COR-L47 (cell line): ENCODE measurements at regions not wholly inside any gene's neighbourhood (a gene's known extent, or its start where the extent isn't known, plus 50 kb on each side); places are given as distances from the start of the nearest gene placed in this dataset.
"Not testable (repeated sequence)": the region's sequence is repeated elsewhere in the genome, so short reads cannot be mapped to it uniquely, and the experiment has no call there.

Experiments used
- DNase-seq: peaks from one replicate; lab custom pipeline; 2025; lab: John Stamatoyannopoulos, UW

- DNase-seq = no peak
These were observed 109.8 kb upstream of the SGK1 start for GRCh38 chr6:134427721-134428120.

GRCh38 chr6:134426623-134427022 is 108.7 kb upstream of the SGK1 start:
- DNase-seq = no peak

DNA sequence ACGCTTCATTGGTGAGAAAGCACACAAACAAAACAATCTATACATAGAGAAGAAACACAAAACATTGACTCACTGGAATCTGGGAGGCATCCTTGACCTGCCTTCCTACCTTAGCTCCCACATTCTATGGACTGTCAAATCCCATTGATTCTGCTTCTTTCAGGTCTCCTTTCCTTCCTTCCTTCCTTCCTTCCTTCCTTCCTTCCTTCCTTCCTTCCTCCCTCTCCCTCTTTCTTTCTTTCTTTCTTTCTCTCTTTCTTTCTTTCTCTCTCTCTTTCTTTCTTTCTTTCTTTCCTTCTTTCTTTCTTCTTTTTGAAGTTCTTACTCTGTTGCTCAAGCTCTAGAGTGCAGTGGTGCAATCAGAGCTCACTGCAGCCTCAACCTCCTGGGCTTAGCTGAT is 108.0 kb upstream of the SGK1 start:
- DNase-seq = not testable (repeated sequence)

- no peak for DNase-seq
These were observed 107.6 kb upstream of the SGK1 start for GRCh38 chr6:134425513-134425912.

DNA sequence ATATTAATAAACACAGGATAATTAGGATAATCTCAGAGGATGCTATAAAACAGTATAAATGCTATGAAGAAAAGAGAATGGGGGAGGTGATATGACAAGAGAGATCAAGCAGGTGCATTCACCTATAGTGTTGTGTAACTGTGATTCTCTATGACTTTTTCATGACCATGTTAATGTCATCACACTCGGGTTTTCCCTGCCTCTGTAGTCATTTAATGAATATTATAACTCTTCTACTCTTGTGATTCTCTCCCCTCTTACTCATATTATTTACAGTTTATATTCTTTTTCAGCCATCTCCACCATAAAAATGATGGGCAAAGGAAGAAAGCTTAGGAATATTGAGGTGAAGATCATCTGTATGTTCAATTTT is 106.9 kb upstream of the SGK1 start:
- DNase-seq = no peak

GRCh38 chr6:134424165-134424797 is 106.4 kb upstream of the SGK1 start:
- DNase-seq = no peak

GRCh38 chr6:134422426-134423231 is 104.7 kb upstream of the SGK1 start:
- no peak for DNase-seq

DNA sequence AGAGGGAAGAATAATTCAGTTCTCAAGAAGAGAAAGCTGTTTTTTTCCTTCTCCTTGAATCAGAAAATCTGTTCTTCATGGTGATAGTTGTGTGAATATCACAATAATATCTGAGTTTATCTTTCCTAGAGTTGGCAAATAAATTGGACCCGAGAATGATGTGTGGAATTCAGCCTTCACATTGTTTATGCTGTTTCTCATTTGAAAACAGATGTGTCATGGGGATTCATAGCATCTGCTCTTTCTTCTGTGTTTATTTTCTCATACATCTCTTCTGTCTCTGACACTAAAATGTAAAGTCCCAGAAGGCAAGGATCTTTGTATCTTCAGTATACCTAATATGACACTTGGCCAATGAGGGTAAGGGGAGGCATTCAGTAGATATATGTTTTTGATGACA is 103.6 kb upstream of the SGK1 start:
- DNase-seq = no peak

- DNase-seq = no peak
These were observed 102.8 kb upstream of the SGK1 start for GRCh38 chr6:134420614-134421181.

GRCh38 chr6:134419716-134420115 is 101.8 kb upstream of the SGK1 start:
- no peak for DNase-seq

DNA sequence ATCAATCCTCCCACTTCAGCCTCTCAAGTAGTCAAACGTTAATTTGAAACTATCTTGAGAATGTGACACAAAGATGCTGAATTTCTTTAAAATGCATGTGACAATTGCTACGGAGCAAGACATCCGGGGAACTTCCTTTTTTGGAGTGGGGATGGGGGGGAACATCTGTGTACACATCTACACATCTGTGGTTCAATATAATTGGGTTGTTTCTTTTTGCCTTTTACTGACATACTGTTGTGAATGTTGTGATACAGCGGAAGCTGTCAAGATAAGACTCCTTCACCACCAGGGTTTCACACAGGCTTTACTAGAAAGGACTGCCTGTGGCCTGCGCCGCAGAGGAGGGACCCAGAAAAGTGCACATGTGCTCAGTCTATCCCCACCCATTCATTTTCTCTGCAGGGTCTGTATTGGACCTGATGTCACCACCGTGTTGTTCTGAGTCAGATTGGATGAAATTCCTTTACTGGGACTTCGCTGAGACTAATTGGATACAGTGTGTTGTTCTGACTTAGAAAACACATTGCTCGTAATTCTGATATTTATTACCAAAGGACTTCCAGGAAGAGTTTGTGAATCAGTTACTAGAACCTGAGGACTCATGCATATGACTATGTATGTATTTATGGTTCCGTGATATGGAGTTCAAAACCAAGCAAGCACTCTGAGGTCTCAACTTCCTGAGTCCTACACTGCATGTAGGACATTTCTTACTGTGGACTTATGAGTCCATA is 98.7 kb upstream of the SGK1 start:
- no peak for DNase-seq

DNA sequence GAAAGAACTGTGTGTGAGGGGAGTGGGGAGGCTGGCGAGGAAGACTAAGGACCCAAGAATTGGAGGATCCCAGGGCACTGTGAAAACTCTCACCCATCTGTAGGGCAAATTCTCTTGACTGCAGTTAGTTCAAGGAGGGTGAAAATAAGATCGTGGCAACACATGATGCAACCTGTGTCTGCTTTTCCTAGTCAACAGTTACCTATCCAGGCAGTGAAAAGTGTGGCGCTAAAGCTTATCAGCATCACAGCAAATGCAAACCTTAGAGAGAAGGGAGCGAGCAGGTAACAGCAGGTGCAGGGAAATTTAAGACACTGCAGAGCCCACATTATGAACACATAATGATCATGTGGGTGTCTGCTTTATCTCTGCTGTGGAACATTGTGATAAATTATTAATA is 97.7 kb upstream of the SGK1 start:
- no peak for DNase-seq

GRCh38 chr6:134415194-134415593 is 97.3 kb upstream of the SGK1 start:
- no peak for DNase-seq

DNA sequence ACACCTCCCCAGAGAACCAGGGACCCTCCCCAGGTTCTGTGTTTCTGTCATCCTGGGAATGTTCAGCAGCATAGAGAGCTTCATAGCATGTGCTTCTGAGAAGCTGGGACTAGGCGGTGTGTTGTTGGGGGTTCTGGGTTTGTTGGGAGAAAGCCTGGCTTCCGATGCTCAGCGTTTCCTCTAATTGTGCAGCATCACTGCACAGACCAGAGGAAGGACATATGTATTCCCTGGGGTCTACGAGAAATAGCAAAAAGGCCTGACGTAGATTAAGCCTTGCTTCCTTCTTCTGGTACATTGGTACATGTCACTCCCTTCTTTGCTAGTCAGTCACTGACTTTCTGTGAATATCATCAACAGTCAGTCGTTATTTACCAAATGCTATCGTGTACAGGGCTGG is 96.9 kb upstream of the SGK1 start:
- no peak for DNase-seq

DNA sequence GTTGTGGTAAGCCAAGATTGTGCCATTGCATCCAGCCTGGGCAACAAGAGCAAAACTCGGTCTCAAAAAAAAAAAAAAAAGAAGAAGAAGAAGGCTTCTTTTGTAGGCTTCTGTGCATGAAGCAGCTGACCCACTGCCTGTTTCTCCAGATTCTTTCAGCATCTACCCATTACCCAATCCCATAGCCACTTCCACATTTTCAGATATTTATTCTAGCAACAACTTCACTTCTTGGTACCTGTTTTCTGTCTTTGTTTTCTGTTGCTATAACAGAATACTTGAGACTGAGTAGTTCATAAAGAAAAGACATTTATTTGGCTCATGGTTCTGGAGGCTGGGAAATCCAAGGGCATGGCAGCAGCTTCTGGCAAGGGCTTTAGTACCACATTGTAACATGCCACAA is 95.3 kb upstream of the SGK1 start:
- DNase-seq = no peak

GRCh38 chr6:134410541-134410940 is 92.6 kb upstream of the SGK1 start:
- DNase-seq = no peak

GRCh38 chr6:134407791-134408190 is 89.9 kb upstream of the SGK1 start:
- DNase-seq = no peak

- no peak for DNase-seq
These were observed 88.4 kb upstream of the SGK1 start for GRCh38 chr6:134406311-134406710.

DNA sequence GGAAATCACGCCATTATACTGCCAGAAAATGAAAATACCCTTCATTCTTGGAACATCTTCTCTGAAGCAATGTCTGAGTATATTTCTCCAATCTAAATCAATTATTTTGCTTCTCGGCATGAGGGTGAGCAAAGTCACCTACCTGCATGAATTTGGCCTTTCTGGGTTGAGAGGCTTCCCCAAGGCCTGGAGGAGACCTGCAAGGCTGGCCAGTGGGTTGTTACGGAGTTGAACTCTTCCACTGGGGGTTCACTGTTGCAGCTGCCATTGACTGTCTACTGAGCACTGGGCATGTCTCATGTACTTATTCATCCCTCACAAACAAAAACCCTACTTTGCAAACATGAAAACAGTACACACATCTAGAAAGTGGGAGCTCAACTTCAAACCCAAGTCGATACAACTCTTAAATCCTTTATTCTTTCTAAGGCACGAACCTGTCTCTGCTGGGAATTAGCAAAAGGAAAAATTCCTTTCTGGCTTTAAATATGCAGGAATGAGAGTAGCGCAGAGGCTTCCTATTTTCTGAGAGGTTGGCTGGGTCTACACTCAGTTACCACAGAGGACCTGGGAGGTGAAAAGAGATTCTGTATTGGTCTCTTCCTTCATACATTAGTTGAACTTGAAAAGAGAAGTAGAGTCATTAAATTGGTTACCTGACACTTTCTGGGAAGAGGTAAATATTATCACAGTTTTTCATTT is 87.6 kb upstream of the SGK1 start:
- DNase-seq = no peak

DNA sequence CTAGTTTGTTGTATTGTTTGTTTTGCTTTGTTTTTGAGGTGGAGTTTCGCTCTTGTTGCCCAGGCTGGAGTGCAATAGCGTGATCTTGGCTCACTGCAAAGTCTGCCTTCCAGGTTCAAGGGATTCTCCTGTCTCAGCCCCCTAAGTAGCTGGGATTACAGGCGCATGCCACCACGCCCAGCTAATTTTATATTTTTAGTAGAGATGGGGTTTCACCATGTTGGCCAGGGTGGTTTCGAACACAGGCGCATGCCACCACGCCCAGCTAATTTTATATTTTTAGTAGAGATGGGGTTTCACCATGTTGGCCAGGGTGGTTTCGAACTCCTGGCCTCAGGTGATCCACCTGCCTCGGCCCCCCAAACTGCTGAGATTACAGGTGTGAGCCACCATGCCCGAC is 85.4 kb upstream of the SGK1 start:
- DNase-seq = not testable (repeated sequence)

- DNase-seq = no peak
These were observed 84.6 kb upstream of the SGK1 start for GRCh38 chr6:134402372-134402984.

GRCh38 chr6:134400941-134401340 is 83.0 kb upstream of the SGK1 start:
- DNase-seq = no peak
